Endothelial cell of umbilical vein (primary cell): ENCODE measurements at regions not wholly inside any gene's neighbourhood (a gene's known extent, or its start where the extent isn't known, plus 50 kb on each side); places are given as distances from the start of the nearest gene placed in this dataset.
"Not testable (repeated sequence)": the region's sequence is repeated elsewhere in the genome, so short reads cannot be mapped to it uniquely, and the experiment has no call there.

ENCODE experiments used
- BruUV-seq: library from RNA; stranded (reverse); fragments of 400-500 nt; replicated peaks from 2 replicates; lab custom pipeline; 2021; lab: Mats Ljungman, UMichigan
- CTCF ChIA-PET: fragments of 300-600, 350-600 bp; sonication (Branson Sonifier 250); formaldehyde crosslinking; loops from one replicate; lab custom pipeline; 2021; ENCODE audit warnings: antibody characterized with exemption, inconsistent platforms; lab: Charles Lee
- POLR2A ChIA-PET: fragments of 300-600, 350-600 bp; sonication (Branson Sonifier 250); formaldehyde crosslinking; loops from one replicate; lab custom pipeline; 2021; ENCODE audit warnings: antibody characterized with exemption, inconsistent platforms; lab: Charles Lee
- DNase-seq: peaks from one replicate; pipeline ENCODE4 v3.0.0-alpha.2; 2011; ENCODE audit warnings: low read depth, low spot score
- FAIRE-seq: peaks from 2 replicates; lab custom pipeline; 2011; peaks lifted over from hg19 to GRCh38; lab: Jason Lieb, UNC
- H2AFZ ChIP-seq: 2 replicates; pipeline ENCODE4 v1.6.0; 2012; ENCODE audit warnings: low read depth, low read length, control low read depth, inconsistent platforms
- H3K27ac ChIP-seq: 2 replicates; pipeline ENCODE4 v1.5.1; 2011; ENCODE audit warnings: low read depth, mild to moderate bottlenecking, control low read depth, low read length, moderate library complexity; ENCODE audit not compliant: insufficient read depth
- H3K27me3 ChIP-seq, 2 experiments: 2 replicates each; pipeline versions ENCODE4 v1.6.0 to v1.6.1; 2011; ENCODE audit warnings: low read length in 2 of 2, mixed read lengths in 1 of 2; ENCODE audit not compliant: control insufficient read depth in 2 of 2, insufficient read depth in 2 of 2
- H3K36me3 ChIP-seq, 2 experiments: 2 replicates in 1 of 2; 3 replicates in 1 of 2; pipeline ENCODE4 v1.5.1; 2011; ENCODE audit warnings: low read length in 2 of 2, mild to moderate bottlenecking in 1 of 2, moderate library complexity in 1 of 2; ENCODE audit not compliant: control insufficient read depth in 2 of 2, insufficient read depth in 2 of 2; ENCODE audit errors: extremely low read depth in 1 of 2
- H3K4me1 ChIP-seq: 3 replicates; pipeline ENCODE4 v1.5.1; 2011; ENCODE audit warnings: mild to moderate bottlenecking, low read length; ENCODE audit not compliant: control insufficient read depth, insufficient read depth; ENCODE audit errors: extremely low read depth
- H3K4me2 ChIP-seq: 2 replicates; pipeline ENCODE4 v1.6.1; 2011; ENCODE audit warnings: low read length, control low read depth, mixed read lengths; ENCODE audit not compliant: insufficient read depth
- H3K4me3 ChIP-seq, 3 experiments: fragments of 200-600 bp in 1 of 3; sonication (generic), shearing (Covaris generic) in 1 of 3; replicated peaks in 1 of 3; 2 replicates each; pipeline ENCODE4 v1.5.1; 2011 to 2016; ENCODE audit warnings: control low read depth in 3 of 3, low read length in 3 of 3, mild to moderate bottlenecking in 2 of 3, inconsistent platforms in 1 of 3, low read depth in 1 of 3, moderate library complexity in 1 of 3; ENCODE audit not compliant: insufficient read depth in 1 of 3
- H3K79me2 ChIP-seq: 2 replicates; pipeline ENCODE4 v1.6.0; 2012; ENCODE audit warnings: low read length, inconsistent platforms; ENCODE audit not compliant: control insufficient read depth, insufficient read depth
- H3K9ac ChIP-seq: replicated peaks from 2 replicates; pipeline ENCODE3; 2011; ENCODE audit warnings: low read length, control low read depth; ENCODE audit not compliant: insufficient read depth; ENCODE audit errors: extremely low read depth
- H3K9me1 ChIP-seq: replicated peaks from 3 replicates; pipeline ENCODE4 v1.6.0; 2011; ENCODE audit warnings: mild to moderate bottlenecking, low read length; ENCODE audit not compliant: control insufficient read depth, insufficient read depth; ENCODE audit errors: extremely low read depth
- H3K9me3 ChIP-seq: replicated peaks from 2 replicates; pipeline ENCODE4 v1.5.1; 2012; ENCODE audit warnings: low read length, inconsistent platforms; ENCODE audit not compliant: control insufficient read depth, insufficient read depth
- H4K20me1 ChIP-seq: replicated peaks from 2 replicates; pipeline ENCODE3; 2011; ENCODE audit warnings: mild to moderate bottlenecking, low read length; ENCODE audit not compliant: control insufficient read depth, insufficient read depth; ENCODE audit errors: extremely low read depth
- CTCF ChIP-seq, 2 donors: IDR thresholded peaks; 1 replicate in 1 of 2; 2 replicates in 1 of 2; pipeline ENCODE4 v1.5.1; 2011; ENCODE audit warnings: low read length in 2 of 2, mild to moderate bottlenecking in 2 of 2, moderate library complexity in 2 of 2, control low read depth in 1 of 2, inconsistent platforms in 1 of 2, low read depth in 1 of 2; ENCODE audit not compliant: insufficient read depth in 1 of 2; ENCODE audit errors: extremely low read depth in 1 of 2
- EZH2 ChIP-seq: IDR thresholded peaks from 2 replicates; pipeline ENCODE4 v1.6.1; 2012; ENCODE audit warnings: borderline replicate concordance, low read depth, mild to moderate bottlenecking, moderate library complexity, low read length, inconsistent platforms; ENCODE audit not compliant: severe bottlenecking
- FOS ChIP-seq: IDR thresholded peaks from 2 replicates; pipeline ENCODE4 v1.6.1; 2011; ENCODE audit warnings: mild to moderate bottlenecking, low read length, moderate library complexity, borderline replicate concordance; ENCODE audit not compliant: insufficient read depth
- GATA2 ChIP-seq: IDR thresholded peaks from 2 replicates; pipeline ENCODE4 v1.7.0; 2011; ENCODE audit warnings: low read depth, mild to moderate bottlenecking, moderate library complexity, mixed read lengths, low read length; ENCODE audit not compliant: insufficient read length, insufficient read depth
- JUN ChIP-seq: IDR thresholded peaks from 2 replicates; pipeline ENCODE4 v1.6.1; 2011; ENCODE audit warnings: borderline replicate concordance, low read depth; ENCODE audit not compliant: insufficient read length, insufficient read depth
- MYC ChIP-seq: IDR thresholded peaks from one replicate; pipeline ENCODE4 v1.6.1; 2011; ENCODE audit warnings: mild to moderate bottlenecking, low read depth, low read length
- POLR2A ChIP-seq: IDR thresholded peaks from 2 replicates; pipeline ENCODE4 v1.6.1; 2012; ENCODE audit warnings: low read depth, mild to moderate bottlenecking, control low read depth, low read length
- POLR2AphosphoS5 ChIP-seq: IDR thresholded peaks from 2 replicates; pipeline ENCODE4 v1.6.1; 2012; ENCODE audit warnings: low read depth, mild to moderate bottlenecking, control low read depth, low read length, moderate library complexity; ENCODE audit not compliant: insufficient read depth
- dilution Hi-C: fragments of 300-500 bp; cut with MboI; formaldehyde crosslinking; loops from one replicate; pipeline ENCODE4 v1.15.0; 2019; ENCODE audit warnings: low sequenced_read_pairs; ENCODE audit not compliant: extremely low pct_ligation_motif_present
- intact Hi-C: fragments of 100-400 bp; cut with micrococcal nuclease; formaldehyde crosslinking; loops from one replicate; pipeline ENCODE4 v1.10.0; 2022
- TF ChIP-seq, protein P1 (sequence below): IDR thresholded peaks from 2 replicates; pipeline ENCODE4 v1.6.1; 2011; ENCODE audit not compliant: insufficient read depth, insufficient read length

DNA sequence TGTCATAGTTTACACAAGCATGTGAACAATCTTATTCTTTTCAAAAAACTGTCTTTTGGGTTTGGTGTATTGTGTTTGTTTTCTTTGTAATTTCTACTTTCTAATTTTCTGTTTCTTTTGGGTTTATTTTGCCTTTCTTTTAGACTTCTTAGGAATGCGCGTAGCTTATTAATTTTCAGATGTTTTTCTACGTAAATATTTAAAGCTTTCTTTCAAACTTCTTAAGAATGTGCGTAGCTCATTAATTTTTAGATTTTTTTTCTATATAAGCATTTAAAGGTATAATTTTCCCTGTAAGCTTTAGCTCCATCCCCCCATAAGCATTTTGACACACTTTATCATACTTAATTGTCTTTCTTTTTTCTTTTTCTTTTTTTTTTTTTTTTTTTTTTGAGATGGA lies 55.2 kb downstream of the RAD54L2 start:
- no peak overlapping the region for H3K4me2 ChIP-seq
- intact Hi-C loops, result no loop called here

DNA sequence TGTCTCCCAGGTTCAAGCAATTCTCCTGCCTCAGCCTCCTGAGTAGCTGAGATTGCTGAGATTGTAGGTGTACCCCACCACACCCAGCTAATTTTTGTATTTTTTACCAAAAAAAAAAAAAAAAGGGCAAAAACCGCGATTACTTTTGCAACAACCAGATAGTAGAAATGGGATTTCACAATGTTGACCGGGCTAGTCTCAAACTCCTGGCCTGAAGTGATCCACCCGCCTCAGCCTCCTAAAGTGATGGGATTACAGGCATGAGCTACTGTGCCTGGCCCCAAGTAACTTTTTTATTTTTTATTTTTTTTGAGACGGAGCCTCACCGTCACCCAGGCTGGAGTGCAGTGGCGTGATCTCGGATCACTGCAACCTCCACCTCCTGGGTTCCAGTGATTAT lies 61.1 kb downstream of the RAD54L2 start:
- FAIRE-seq, H3K4me2 ChIP-seq, H3K9me3 ChIP-seq, H3K9me1 ChIP-seq, H3K4me3 ChIP-seq, H2AFZ ChIP-seq, intact Hi-C loops, dilution Hi-C loops, BruUV-seq, DNase-seq, H3K9ac ChIP-seq, POLR2A ChIA-PET, H3K4me1 ChIP-seq, H3K27ac ChIP-seq, H3K27me3 ChIP-seq, H3K36me3 ChIP-seq, H4K20me1 ChIP-seq: not testable (repeated sequence)
- CTCF ChIA-PET, result interaction anchor here (0.8 kb wide), 1 partner anchor 10 kb away, joined by 4 read pairs; no protein-coding TSS in a partner anchor
- peaks cover 21% of the 10 kb centered on the region for H3K79me2 ChIP-seq

More for the DNA sequence above, 55.2 kb downstream of the RAD54L2 start:
- no peaks in the 10 kb centered on the region for H3K27me3 ChIP-seq
- no peak overlapping the region for H3K4me3 ChIP-seq
- ChIA-PET CTCF (interaction anchor here (0.7 to 1.4 kb wide), 3 partner anchors 10 to 54 kb away, joined by 3 to 4 read pairs (median 3); no protein-coding TSS in a partner anchor), POLR2A (no interaction called here)
- FAIRE-seq (no peak), DNase-seq (no peak)
- peaks cover 20% of the 10 kb centered on the region for H3K79me2 ChIP-seq
- H2AFZ ChIP-seq, result no peak overlapping the region
- peaks cover 4 to 8% of the 10 kb centered on the region in 2 experiments for H3K36me3 ChIP-seq
- peaks cover 2% of the 10 kb centered on the region for H3K4me1 ChIP-seq
- H4K20me1 ChIP-seq, result no peaks in the 10 kb centered on the region
- no peak overlapping the region for H3K9ac ChIP-seq
- BruUV-seq, result no TSS peak
- no peak overlapping the region for H3K27ac ChIP-seq
- TF ChIP-seq CTCF (IDR thresholded peaks at IDR 0.05; ENCODE audit: extremely low read depth in 1 of 2, insufficient read depth in 1 of 2, low read depth in 1 of 2, low read length in 2 of 2), result no peak
- TF ChIP-seq GATA2, result no peak
- TF ChIP-seq MYC, result no peak
- no peak for TF ChIP-seq JUN
- TF ChIP-seq, protein P1, sequence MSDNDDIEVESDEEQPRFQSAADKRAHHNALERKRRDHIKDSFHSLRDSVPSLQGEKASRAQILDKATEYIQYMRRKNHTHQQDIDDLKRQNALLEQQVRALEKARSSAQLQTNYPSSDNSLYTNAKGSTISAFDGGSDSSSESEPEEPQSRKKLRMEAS, result no peak
- no peak for TF ChIP-seq FOS
- no peak for TF ChIP-seq EZH2
- TF ChIP-seq POLR2A, result no peak
- no peak for TF ChIP-seq POLR2AphosphoS5
- dilution Hi-C loops, result no loop called here
- H3K9me1 ChIP-seq, result no peaks in the 10 kb centered on the region
- H3K9me3 ChIP-seq, result no peaks in the 10 kb centered on the region
